Activated T-cell treated with anti-CD3 and anti-CD28 coated beads, Interleukin-2, amount 50 U/mL, for 1 hour (primary cell): ENCODE measurements at regions not wholly inside any gene's neighbourhood (a gene's known extent, or its start where the extent isn't known, plus 50 kb on each side); places are given as distances from the start of the nearest gene placed in this dataset.
"Not testable (repeated sequence)": the region's sequence is repeated elsewhere in the genome, so short reads cannot be mapped to it uniquely, and the experiment has no call there.

Experiments used
- DNase-seq: peaks from one replicate; pipeline ENCODE4 v3.0.0-alpha.2; 2020

DNA sequence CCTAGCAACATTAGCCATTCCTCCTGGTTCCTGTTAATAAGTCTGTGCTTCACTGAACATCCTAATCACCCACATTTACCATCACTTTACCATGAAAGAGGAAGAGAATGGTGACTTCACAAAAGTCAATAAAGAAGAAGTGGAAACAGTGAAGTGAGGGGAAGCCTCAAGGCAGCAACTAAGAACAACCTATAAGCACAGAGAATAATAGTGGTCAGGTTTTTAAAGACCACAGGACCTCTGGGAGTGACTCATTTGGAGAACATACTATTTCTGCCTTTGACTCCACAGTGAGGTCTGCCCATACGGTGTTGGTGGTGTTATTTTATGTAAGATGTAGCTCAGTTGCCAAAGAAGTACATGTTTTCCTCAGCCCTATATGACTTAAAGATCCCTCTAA, 86.0 kb upstream of the TET2 start:
- DNase-seq, result no peak

DNA sequence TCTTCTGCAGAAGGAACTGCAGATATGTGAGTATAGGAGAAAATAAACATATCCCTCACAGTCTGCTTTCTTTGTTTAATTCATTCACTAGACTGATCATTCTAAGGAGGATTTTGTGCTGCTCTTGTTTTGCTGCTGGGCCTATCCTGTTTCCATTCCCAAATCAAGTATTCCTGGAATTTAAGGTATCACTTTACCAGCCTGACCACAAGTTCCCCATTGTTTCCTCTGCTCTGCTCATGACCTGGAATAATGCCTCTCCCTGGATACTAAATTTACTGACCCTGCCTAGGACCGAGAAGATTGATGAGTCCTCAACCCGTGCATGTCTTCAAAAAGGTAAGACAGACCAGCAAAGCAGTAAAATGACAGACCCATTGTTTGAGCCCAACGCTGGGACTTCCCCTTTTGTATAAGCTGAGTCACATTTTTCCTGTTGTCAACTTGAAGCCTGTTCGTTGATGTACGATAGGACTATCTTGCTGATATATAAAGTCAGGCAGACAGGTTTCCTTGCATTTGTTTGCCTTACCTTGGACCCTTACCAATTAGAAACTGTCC, 85.5 kb upstream of the TET2 start:
- no peak for DNase-seq

DNA sequence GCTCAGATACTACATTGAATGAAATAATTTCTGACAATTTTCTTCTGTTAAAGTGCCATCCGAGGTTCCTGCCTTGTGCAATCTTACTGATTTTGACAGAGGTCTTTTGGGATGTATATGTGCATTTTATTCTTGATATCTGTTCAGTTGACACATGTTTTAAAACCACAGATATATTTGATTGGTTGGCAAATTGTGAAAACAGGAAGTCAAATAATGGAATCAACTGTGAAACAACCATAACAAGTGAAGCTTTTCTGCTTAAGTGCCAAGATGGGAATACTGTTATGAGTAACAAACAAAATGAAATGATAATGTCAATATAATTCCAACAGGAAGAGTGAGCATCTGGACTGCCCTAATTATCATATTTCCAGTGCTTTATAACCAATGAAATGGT, 84.9 kb upstream of the TET2 start:
- no peak for DNase-seq

DNA sequence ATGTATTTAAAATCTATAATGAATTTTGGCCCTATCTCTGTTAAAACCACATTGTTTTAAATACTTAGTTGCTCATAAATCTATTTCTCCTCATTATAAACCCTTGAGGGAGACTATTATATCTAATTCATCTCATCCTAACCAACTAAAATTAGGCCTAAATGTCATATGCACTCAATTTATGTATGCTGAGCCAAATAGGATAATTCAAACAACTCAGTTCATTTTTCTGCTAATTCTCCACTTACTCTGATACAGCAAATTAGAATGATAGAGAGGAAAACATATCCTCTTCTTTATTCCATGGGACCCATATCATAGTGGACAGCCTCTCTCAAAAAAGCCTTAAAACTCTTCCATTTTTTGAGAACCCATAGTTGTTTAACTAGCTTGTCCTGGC, 80.3 kb upstream of the TET2 start:
- no peak for DNase-seq

DNA sequence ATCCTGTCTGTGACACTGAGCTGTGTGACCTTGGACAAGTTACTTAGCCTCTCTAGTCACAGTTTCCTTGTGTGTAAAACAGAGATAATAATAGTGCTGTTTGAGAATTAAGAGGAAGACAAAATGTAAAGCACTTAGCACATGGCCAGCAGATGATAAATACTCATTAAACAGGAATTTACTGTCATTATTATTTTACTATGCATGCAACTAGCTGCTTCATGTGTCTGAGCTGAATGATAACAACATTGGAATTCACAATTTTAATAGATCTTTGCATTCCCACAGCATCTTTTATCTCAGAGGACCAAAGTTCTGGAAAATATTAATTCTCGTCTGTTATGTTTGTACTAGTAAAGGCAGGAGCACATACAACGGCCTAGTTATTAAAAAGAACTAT, 79.2 kb upstream of the TET2 start:
- DNase-seq, result no peak

DNA sequence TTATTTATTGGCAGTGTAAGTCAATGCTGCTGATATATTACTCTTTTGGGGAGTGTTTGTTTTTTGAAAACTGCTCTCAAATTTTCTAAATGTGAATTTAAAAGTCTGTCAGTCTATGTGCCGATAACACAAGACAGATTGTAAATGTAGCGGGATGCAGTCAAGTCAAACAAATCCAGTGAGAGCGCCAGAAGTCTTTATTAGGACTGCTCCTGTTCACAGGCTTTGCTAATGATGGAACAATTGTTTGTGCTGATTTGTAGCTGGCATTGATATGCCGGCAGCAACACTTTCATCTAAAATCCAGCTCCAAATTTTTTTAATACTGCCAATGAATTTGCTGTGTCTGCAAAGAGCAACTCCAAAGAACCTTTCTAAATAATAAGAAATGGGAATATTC, 78.7 kb upstream of the TET2 start:
- no peak for DNase-seq

DNA sequence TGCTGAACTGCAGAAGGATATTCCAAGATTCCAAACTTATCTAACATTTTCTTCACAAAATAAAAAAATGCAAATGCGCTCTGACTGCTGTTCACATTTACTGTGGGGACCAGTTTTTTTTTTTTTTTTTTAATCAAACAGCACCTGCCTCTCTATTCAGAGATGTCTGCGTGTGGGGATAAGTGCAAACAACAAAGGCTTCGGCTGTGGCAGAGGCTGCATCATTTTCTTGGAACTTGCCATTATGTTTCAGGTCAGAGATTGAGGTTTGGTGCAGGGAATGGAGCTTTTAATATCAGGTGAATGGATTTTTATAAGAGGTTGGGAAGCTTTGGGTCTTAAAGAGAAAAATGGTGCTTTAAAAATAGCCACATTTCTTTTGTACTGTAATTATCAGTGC, 78.2 kb upstream of the TET2 start:
- no peak for DNase-seq

DNA sequence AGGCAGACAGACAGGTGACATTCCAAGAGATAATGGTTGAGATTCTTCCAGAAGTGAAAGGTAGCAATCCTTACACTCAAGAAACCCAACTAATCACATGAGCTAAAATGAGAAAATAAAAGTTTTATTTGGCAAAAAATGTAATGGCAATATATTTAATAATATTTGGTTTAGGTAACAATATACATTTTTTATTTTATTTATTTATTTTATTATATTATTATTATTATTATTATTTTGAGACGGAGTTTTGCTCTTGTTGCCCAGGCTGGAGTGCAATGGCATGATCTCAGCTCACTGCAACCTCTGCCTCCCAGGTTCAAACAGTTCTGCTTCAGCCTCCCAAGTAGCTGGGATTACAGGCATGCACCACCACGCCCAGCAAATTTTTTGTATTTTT, 74.6 kb upstream of the TET2 start:
- DNase-seq, result not testable (repeated sequence)

DNA sequence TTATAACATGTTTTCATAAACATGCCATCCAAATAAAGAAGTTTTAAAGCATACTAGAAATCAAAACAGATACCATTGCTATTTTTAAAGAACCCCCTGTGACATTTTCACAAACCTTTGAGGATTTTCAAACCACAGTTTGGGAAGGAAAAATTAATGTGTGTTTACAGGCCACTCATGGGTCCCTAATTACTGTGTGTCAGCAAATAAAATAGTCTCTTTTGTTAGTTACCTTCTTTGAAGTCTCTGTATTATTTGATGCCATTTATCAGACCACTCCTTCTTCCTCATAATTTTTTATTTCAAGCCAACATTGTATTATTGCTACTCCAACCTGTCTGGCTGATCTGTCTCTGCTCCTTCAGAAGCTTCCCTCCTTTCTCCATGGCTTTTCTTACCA, 72.6 kb upstream of the TET2 start:
- no peak for DNase-seq

DNA sequence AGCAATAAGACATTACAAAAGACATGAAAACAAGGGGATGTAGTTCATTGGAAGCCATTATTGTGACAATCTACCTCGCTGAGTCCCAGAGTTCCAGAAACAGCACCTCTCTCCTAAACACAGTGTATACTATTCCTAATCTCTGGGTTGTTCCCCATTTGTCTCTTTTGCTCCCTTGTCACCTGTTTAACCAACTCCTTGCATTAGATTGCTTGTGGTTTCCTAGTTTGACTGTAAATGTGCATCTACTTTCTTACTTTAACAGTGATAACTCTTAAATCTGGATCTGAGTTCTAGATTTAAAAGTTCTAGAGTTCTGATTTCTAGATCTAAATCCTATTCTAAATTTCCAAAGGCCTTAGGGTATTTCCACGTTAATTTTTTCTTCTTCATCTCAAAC, 71.6 kb upstream of the TET2 start:
- DNase-seq, result no peak

DNA sequence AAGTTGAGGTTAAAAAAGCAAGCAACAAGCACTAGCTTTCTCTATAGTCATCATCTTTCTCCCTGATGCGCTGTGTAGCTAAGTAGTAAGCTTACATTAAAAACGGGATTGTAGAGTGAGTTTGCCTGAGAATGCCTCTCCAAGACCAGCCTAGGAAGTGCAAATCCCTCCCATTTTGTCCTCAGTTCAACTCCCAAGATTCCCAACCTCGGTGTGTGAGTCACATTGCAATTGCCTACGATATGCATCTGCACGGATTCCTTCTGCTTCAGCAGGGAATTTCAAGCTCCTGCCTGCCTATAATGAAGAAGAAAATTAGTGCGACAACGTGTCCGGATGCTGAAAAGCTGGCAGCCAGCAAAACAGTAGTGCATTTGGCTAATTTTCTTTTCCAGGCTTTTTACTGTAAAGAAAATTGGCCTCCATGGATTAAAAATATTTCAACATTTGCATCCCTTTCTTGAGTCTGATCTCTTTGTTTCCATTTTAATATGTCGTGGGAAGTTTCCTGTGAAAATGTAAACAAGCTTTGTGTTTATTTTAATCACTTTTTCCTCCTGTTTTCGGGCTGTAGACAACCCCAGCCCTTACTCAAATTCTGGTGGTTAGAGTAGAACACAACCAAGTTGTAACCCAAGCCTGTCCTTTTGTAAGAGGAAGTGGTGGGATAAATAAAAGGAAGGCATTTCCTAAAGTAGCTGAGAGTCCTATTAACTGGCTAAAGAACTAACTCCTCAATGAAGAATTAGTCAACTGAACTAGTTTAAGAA, 58.4 kb upstream of the TET2 start:
- DNase-seq, result no peak

DNA sequence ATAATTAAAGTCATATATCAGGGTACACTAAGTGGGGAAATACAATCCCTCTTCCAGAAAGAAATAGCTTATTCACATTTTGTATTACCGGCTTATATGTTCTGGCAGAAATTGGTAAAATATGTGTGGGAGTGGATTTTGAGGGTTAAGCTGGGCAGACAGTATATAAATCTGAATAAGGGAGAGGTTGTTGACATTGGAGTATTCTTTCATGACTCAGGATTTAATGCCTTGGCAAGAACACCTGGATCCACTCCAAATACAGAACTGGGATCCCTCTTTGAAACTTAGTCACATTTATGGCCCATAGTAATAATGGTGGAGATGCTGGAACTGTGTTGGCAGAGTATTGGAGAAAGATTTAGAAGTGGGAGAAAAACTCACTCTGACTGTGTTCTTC, 54.3 kb upstream of the TET2 start:
- no peak for DNase-seq

DNA sequence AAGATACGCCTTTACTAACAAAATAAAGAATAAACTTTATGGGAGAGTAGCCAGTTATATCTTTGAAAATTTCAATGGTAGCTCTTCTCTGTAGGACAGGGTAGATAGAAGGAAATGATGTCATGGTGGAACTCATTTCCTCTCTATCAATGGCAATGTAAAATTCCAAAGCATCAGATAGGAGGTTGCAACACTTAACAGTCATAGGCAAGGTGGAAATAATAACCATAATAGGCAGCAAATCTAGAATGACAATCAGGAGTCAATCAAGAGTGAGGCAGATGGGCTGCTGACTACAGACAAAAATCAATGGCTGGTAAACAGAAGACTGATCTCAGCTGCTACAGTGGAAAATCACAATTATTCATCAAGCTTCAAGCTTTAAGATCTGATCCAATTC, 53.9 kb upstream of the TET2 start:
- DNase-seq, result no peak

DNA sequence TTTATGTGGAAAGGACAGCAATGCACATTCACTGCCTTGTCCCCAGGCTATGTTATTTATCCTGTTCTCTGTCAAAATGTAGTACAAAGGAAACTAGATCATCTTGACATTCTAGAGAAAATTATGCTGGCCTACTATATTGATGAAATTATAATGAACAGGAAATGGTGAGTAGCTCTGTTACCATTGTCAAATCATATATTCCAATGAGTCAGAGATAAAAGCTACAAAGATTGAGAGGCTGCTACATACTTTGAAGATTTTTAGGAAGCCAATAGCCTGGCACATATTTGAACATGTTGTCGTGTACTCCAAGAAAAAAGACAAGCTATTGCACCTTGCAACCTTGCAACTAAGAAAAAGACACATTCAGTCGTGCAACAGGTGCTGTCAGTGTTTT, 52.7 kb upstream of the TET2 start:
- DNase-seq, result no peak
